Skeletal muscle tissue (tissue), 3 donors: ENCODE measurements at regions not wholly inside any gene's neighbourhood (a gene's known extent, or its start where the extent isn't known, plus 50 kb on each side); places are given as distances from the start of the nearest gene placed in this dataset.

ENCODE experiments used
- H3K27ac ChIP-seq: one replicate; pipeline ENCODE4 v1.7.0; 2013; ENCODE audit warnings: mild to moderate bottlenecking, low read depth, low read length, inconsistent platforms
- H3K27me3 ChIP-seq, 3 donors: one replicate each; pipeline ENCODE4 v1.7.0; 2013; ENCODE audit warnings: low read length in 3 of 3; ENCODE audit not compliant: control insufficient read depth in 3 of 3, insufficient read depth in 3 of 3
- H3K36me3 ChIP-seq, 3 donors: one replicate each; pipeline ENCODE4 v1.7.0; 2013; ENCODE audit warnings: low read length in 3 of 3; ENCODE audit not compliant: control insufficient read depth in 3 of 3, insufficient read depth in 3 of 3
- H3K4me1 ChIP-seq, 3 donors: one replicate each; pipeline ENCODE4 v1.7.0; 2013; ENCODE audit warnings: low read length in 3 of 3, mild to moderate bottlenecking in 3 of 3; ENCODE audit not compliant: control insufficient read depth in 3 of 3, insufficient read depth in 3 of 3
- H3K4me3 ChIP-seq, 3 donors: one replicate each; pipeline ENCODE4 v1.7.0; 2013; ENCODE audit warnings: low read length in 3 of 3
- H3K9ac ChIP-seq, 3 donors: one replicate each; pipeline ENCODE4 v1.7.0; 2013; ENCODE audit warnings: low read length in 3 of 3, mild to moderate bottlenecking in 3 of 3, moderate library complexity in 2 of 3, low read depth in 1 of 3
- H3K9me3 ChIP-seq, 3 donors: one replicate each; pipeline ENCODE4 v1.7.0; 2013; ENCODE audit warnings: low read length in 3 of 3; ENCODE audit not compliant: control insufficient read depth in 3 of 3
- donor health status: Osteomylitis.

GRCh38 chr13:27014406-27015359 is 156.9 kb downstream of the USP12 start:
- Histone ChIP-seq H3K9me3 (no peaks in the 10 kb centered on the region), H3K9ac (no peak overlapping the region), H3K27ac (no peak overlapping the region), H3K4me1 (peaks cover 0 to 4% (median 0%) of the 10 kb centered on the region in 3 donors), H3K36me3 (no peaks in the 10 kb centered on the region), H3K27me3 (no peaks in the 10 kb centered on the region), H3K4me3 (no peak overlapping the region)

GRCh38 chr13:27012482-27013197 is 159.0 kb downstream of the USP12 start:
- Histone ChIP-seq H3K27me3 (no peaks in the 10 kb centered on the region), H3K9ac (no peak overlapping the region), H3K4me1 (peaks cover 0 to 4% (median 0%) of the 10 kb centered on the region in 3 donors), H3K9me3 (no peaks in the 10 kb centered on the region), H3K4me3 (no peak overlapping the region), H3K36me3 (no peaks in the 10 kb centered on the region), H3K27ac (no peak overlapping the region)

DNA sequence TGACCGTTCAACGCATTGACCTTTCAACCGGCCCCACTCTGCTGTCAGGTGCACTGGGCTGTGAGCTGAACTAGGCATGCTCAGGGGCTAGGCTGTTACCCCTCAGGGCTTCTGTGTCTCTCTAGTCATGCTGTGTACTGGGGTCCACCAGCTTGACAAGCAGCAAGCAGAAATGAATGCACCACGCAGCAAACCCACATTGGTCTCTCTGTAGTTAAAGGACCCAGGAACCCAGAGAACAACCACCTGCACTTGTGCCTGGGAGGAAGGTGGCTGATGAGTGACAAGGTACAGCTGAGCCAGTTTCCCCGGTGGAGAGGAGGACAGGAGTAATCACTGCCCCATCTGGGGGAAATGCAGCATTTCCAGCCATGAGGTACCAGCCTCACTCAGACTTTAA is 159.9 kb downstream of the USP12 start:
- no peak overlapping the region for H3K27ac ChIP-seq
- H3K36me3 ChIP-seq, result no peaks in the 10 kb centered on the region
- H3K9me3 ChIP-seq, result no peaks in the 10 kb centered on the region
- H3K4me1 ChIP-seq, result peaks cover 2 to 8% (median 5%) of the 10 kb centered on the region in 3 donors
- no peak overlapping the region for H3K4me3 ChIP-seq
- no peak overlapping the region for H3K9ac ChIP-seq
- peaks cover under 1 to 8% (median 7%) of the 10 kb centered on the region in 3 donors for H3K27me3 ChIP-seq

GRCh38 chr13:27008733-27009132 is 162.9 kb downstream of the USP12 start:
- Histone ChIP-seq H3K4me3 (no peak overlapping the region), H3K4me1 (peaks cover 15 to 20% (median 19%) of the 10 kb centered on the region in 3 donors), H3K27me3 (peaks cover 12 to 30% (median 27%) of the 10 kb centered on the region in 3 donors), H3K9me3 (no peaks in the 10 kb centered on the region), H3K36me3 (no peaks in the 10 kb centered on the region), H3K9ac (no peak overlapping the region), H3K27ac (no peak overlapping the region)

- Histone ChIP-seq H3K9ac (peak overlapping the region in 2 of 3 donors; percentile 32 to 64), H3K9me3 (peaks cover 0 to 5% (median 0%) of the 10 kb centered on the region in 3 donors), H3K36me3 (no peaks in the 10 kb centered on the region), H3K4me3 (peak overlapping the region; percentile 61 to 71 (median 66)), H3K27ac (no peak overlapping the region), H3K27me3 (peaks cover 13 to 38% (median 32%) of the 10 kb centered on the region in 3 donors), H3K4me1 (peaks cover 15 to 20% (median 19%) of the 10 kb centered on the region in 3 donors)
Measured at GRCh38 chr13:27007166-27007565, 164.4 kb downstream of the USP12 start.

DNA sequence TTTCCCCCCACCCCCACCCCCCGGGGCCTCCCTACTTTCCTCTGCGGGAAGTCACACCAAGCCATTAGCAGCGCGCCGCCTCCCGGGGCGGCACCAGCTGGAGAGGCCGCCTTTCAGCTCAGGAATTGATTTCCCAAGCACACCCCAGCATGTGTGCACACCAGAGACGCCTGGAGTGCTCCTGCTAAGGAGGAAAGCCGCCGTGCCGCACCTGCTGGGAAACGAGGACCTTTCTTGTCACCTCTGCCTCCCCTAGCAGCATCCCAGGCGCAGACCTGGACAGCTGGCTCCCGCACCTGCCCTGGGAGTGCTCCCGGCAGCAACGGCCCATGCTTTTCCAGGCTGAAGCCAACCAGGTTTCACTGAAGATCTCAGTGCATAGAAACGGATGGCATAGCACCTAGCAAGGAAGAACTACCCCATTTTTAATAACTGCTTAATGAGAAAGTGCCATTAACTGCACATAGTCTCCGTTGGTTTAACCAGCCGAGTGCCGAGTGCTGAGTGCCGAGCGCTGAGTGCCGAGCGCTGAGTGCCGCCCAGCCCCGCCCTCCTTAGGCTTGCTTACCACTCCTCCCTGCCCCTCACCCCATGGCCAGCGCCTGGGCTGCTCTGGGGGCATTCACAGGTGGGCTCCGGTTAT is 165.0 kb downstream of the USP12 start:
- Histone ChIP-seq H3K4me3 (peak overlapping the region; percentile 61 to 71 (median 66)), H3K36me3 (no peaks in the 10 kb centered on the region), H3K9ac (peak overlapping the region in 2 of 3 donors; percentile 32 to 64), H3K4me1 (peaks cover 15 to 20% (median 19%) of the 10 kb centered on the region in 3 donors), H3K27ac (no peak overlapping the region), H3K27me3 (peaks cover 13 to 38% (median 37%) of the 10 kb centered on the region in 3 donors), H3K9me3 (peaks cover 0 to 5% (median 0%) of the 10 kb centered on the region in 3 donors)

DNA sequence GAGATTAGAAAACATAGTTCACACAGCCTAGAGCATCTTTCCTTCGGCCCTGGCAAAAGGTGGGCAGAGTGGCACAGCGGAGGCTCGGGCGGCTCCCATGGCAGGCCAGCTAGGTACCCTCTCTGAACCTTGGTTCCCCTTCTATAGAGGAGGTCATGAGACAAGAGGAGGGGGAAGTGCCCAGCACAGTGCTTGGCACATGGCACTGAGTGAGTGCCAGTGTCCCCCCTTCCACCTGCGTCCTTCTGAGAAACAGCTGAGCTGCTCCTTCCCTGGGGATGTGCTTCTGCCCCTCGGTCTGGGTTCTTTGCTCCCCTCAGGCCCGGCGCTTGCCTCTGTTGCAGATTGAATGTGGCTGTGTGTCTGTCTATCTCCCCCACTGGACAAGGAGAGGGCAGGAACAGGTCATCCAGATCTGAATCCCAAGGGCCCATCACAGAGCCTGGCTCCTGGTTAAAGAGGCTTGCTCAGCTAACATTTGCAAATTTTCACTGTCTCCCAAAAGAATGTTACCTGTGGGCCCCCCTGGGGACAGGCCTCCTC is 165.6 kb downstream of the USP12 start:
- peaks cover 0 to 5% (median 0%) of the 10 kb centered on the region in 3 donors for H3K9me3 ChIP-seq
- H3K27ac ChIP-seq, result no peak overlapping the region
- H3K36me3 ChIP-seq, result no peaks in the 10 kb centered on the region
- no peak overlapping the region for H3K9ac ChIP-seq
- H3K4me1 ChIP-seq, result peaks cover 15 to 20% (median 19%) of the 10 kb centered on the region in 3 donors
- no peak overlapping the region for H3K4me3 ChIP-seq
- peaks cover 13 to 38% (median 37%) of the 10 kb centered on the region in 3 donors for H3K27me3 ChIP-seq

DNA sequence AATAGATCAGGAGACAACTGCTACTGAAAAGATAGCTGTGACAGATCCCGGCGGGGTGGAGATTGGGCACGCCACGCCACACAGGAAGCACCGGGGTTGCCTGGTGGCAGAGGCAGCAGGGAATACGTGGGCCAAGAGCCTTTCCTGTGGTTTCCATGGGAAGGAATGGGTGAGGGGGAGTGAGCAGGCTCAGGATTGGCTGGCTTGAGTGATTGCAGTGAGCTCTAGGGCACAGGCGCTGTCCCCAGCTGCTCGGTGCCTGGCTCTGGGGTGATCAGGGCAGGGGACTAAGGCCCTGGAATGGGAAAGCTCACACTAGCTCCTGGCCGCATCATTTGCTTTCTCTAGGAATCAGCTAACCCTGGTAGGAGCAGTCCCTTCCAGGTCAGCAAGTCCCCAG is 166.1 kb downstream of the USP12 start:
- no peak overlapping the region for H3K27ac ChIP-seq

GRCh38 chr13:27004866-27005265 is 166.7 kb downstream of the USP12 start:
- H3K27ac ChIP-seq, result no peak overlapping the region
- H3K4me3 ChIP-seq, result no peak overlapping the region
- no peak overlapping the region for H3K9ac ChIP-seq
- H3K9me3 ChIP-seq, result peaks cover 0 to 5% (median 0%) of the 10 kb centered on the region in 3 donors
- peaks cover 13 to 41% (median 37%) of the 10 kb centered on the region in 3 donors for H3K27me3 ChIP-seq
- no peaks in the 10 kb centered on the region for H3K36me3 ChIP-seq
- peaks cover 15 to 20% (median 19%) of the 10 kb centered on the region in 3 donors for H3K4me1 ChIP-seq

More for the DNA sequence above, 166.1 kb downstream of the USP12 start:
- no peak overlapping the region for H3K9ac ChIP-seq
- peaks cover 13 to 41% (median 37%) of the 10 kb centered on the region in 3 donors for H3K27me3 ChIP-seq
- H3K4me1 ChIP-seq, result peaks cover 15 to 20% (median 19%) of the 10 kb centered on the region in 3 donors
- no peaks in the 10 kb centered on the region for H3K36me3 ChIP-seq
- peaks cover 0 to 5% (median 0%) of the 10 kb centered on the region in 3 donors for H3K9me3 ChIP-seq
- H3K4me3 ChIP-seq, result no peak overlapping the region
